ENCODE measurements at regions not wholly inside any gene's neighbourhood (a gene's known extent, or its start where the extent isn't known, plus 50 kb on each side); places are given as distances from the start of the nearest gene placed in this dataset.

- no peak for DNase-seq (ENCODE audit: extremely low read depth in 1 of 2, low read depth in 1 of 2)
Observed at GRCh38 chr1:34270181-34270580, 93.5 kb downstream of the C1orf94 start.

- no peak for DNase-seq (ENCODE audit: extremely low read depth in 1 of 2, low read depth in 1 of 2)
Observed at GRCh38 chr1:34272152-34272551, 95.4 kb downstream of the C1orf94 start.

GRCh38 chr1:34275150-34275549, 98.4 kb downstream of the C1orf94 start:
- no peak for DNase-seq (ENCODE audit: extremely low read depth in 1 of 2, low read depth in 1 of 2)

GRCh38 chr1:34276606-34277005, 99.9 kb downstream of the C1orf94 start:
- DNase-seq (ENCODE audit: extremely low read depth in 1 of 2, low read depth in 1 of 2) = no peak

- no peak for DNase-seq (ENCODE audit: extremely low read depth in 1 of 2, low read depth in 1 of 2)
Observed at GRCh38 chr1:34277150-34277549, 100.4 kb downstream of the C1orf94 start.

GRCh38 chr1:34278211-34278610, 101.5 kb downstream of the C1orf94 start:
- DNase-seq (ENCODE audit: extremely low read depth in 1 of 2, low read depth in 1 of 2) = no peak

- DNase-seq (ENCODE audit: extremely low read depth in 1 of 2, low read depth in 1 of 2) = no peak
Observed at GRCh38 chr1:34279971-34280370, 103.3 kb downstream of the C1orf94 start.

- no peak for DNase-seq (ENCODE audit: extremely low read depth in 1 of 2, low read depth in 1 of 2)
Observed at GRCh38 chr1:34280509-34280908, 103.8 kb downstream of the C1orf94 start.

- no peak for DNase-seq (ENCODE audit: extremely low read depth in 1 of 2, low read depth in 1 of 2)
Observed at GRCh38 chr1:34283142-34283541, 106.4 kb downstream of the C1orf94 start.

GRCh38 chr1:34286511-34286910, 109.8 kb downstream of the C1orf94 start:
- no peak for DNase-seq (ENCODE audit: extremely low read depth in 1 of 2, low read depth in 1 of 2)

- no peak for DNase-seq (ENCODE audit: extremely low read depth in 1 of 2, low read depth in 1 of 2)
Observed at GRCh38 chr1:34290831-34291230, 114.1 kb downstream of the C1orf94 start.

GRCh38 chr1:34292472-34292871, 115.8 kb downstream of the C1orf94 start:
- DNase-seq (ENCODE audit: extremely low read depth in 1 of 2, low read depth in 1 of 2) = no peak

GRCh38 chr1:34296059-34296458, 119.4 kb downstream of the C1orf94 start:
- DNase-seq (ENCODE audit: extremely low read depth in 1 of 2, low read depth in 1 of 2) = no peak

GRCh38 chr1:34302798-34303197, 126.1 kb downstream of the C1orf94 start:
- DNase-seq (ENCODE audit: extremely low read depth in 1 of 2, low read depth in 1 of 2) = no peak

- no peak for DNase-seq (ENCODE audit: extremely low read depth in 1 of 2, low read depth in 1 of 2)
Observed at GRCh38 chr1:34303218-34303617, 126.5 kb downstream of the C1orf94 start.

- no peak for DNase-seq (ENCODE audit: extremely low read depth in 1 of 2, low read depth in 1 of 2)
Observed at GRCh38 chr1:34306568-34306967, 129.9 kb downstream of the C1orf94 start.

- no peak for DNase-seq (ENCODE audit: extremely low read depth in 1 of 2, low read depth in 1 of 2)
Observed at GRCh38 chr1:34312359-34312758, 135.7 kb downstream of the C1orf94 start.

GRCh38 chr1:34315974-34316373, 139.3 kb downstream of the C1orf94 start:
- DNase-seq (ENCODE audit: extremely low read depth in 1 of 2, low read depth in 1 of 2) = no peak

GRCh38 chr1:34316773-34317172, 140.1 kb downstream of the C1orf94 start:
- no peak for DNase-seq (ENCODE audit: extremely low read depth in 1 of 2, low read depth in 1 of 2)

GRCh38 chr1:34319218-34319617, 142.5 kb downstream of the C1orf94 start:
- no peak for DNase-seq (ENCODE audit: extremely low read depth in 1 of 2, low read depth in 1 of 2)

- DNase-seq (ENCODE audit: extremely low read depth in 1 of 2, low read depth in 1 of 2) = no peak
Observed at GRCh38 chr1:34320053-34320669, 143.5 kb downstream of the C1orf94 start.

- DNase-seq (ENCODE audit: extremely low read depth in 1 of 2, low read depth in 1 of 2) = no peak
Observed at GRCh38 chr1:34322969-34323368, 146.3 kb downstream of the C1orf94 start.

- DNase-seq (ENCODE audit: extremely low read depth in 1 of 2, low read depth in 1 of 2) = no peak
Observed at GRCh38 chr1:34324879-34325440, 148.3 kb downstream of the C1orf94 start.

Data from activated CD8-positive, alpha-beta memory T cell treated with anti-CD3 and anti-CD28 coated beads for 1 hour (primary cell).